Heart left ventricle (tissue), 13 donors: ENCODE measurements at regions not wholly inside any gene's neighbourhood (a gene's known extent, or its start where the extent isn't known, plus 50 kb on each side); places are given as distances from the start of the nearest gene placed in this dataset.

ENCODE experiments used
- CTCF ChIP-seq, 12 donors: fragments of 200-600 bp; sonication (generic) in 4 of 12; IDR thresholded peaks; one replicate each; pipeline versions ENCODE4 v1.5.0 to v1.8.0; 2018 to 2022; ENCODE audit warnings: antibody characterized with exemption in 12 of 12, mild to moderate bottlenecking in 5 of 12
- POLR2A ChIP-seq, 2 donors: fragments of 450-650 bp; IDR thresholded peaks; one replicate each; pipeline ENCODE4 v1.6.1; 2017; ENCODE audit warnings: antibody characterized with exemption in 2 of 2, mild to moderate bottlenecking in 2 of 2, moderate library complexity in 2 of 2
- donor health status: ischemic (EF 13 %, LVEDD 7.1; RV severe dilation, severe dysfunction).
- donor health status: DM: no; HTN: yes; CAD: no.
- donor health status: DM: no; HTN: no; CAD: no.
- donor health status: ischemic (EF 25% LVEDD 6.9; RV normal size, moderate dysfunction).
- donor health status: ischemic (EF 25% LVEDD 5.7; RV mildly dilated, moderate dysfunction).
- donor health status: ischemic (EF 35%, LVEDD 5.7; RV mildly dilated, moderate dysfunction).
- donor health status: nonischemic (EF 11% LVEDD 7.7; RV severe dilation, severe dysfunction).
- donor health status: DM: yes; HTN: yes; CAD: no.
- donor health status: PGD.
- donor health status: ischemic (EF 29% LVEDD 5.4; RV normal size, mild dysfunction).
- donor health status: nonischemic (EF 23%, LVEDD 6.1; RV moderate dilation, normal function).

GRCh38 chr3:55124371-55124770 lies 196.5 kb upstream of the LRTM1 start:
- TF ChIP-seq POLR2A (IDR thresholded peaks at IDR 0.05), result no peak
- TF ChIP-seq CTCF (IDR thresholded peaks at IDR 0.05), result no peak
